Mesenchymal stem cell (in vitro differentiated cells and primary cell): ENCODE measurements at regions not wholly inside any gene's neighbourhood (a gene's known extent, or its start where the extent isn't known, plus 50 kb on each side); places are given as distances from the start of the nearest gene placed in this dataset.

Experiments used
- DNase-seq: peaks from one replicate; pipeline ENCODE4 v3.0.0-alpha.2; 2013
- H2AFZ ChIP-seq: one replicate; pipeline ENCODE4 v1.6.1; 2013; ENCODE audit warnings: low read depth, mild to moderate bottlenecking, control low read depth, inconsistent platforms, low read length, moderate library complexity
- H2AK5ac ChIP-seq: 2 replicates; pipeline ENCODE4 v1.6.1; 2013; ENCODE audit warnings: low read length, moderate library complexity, mild to moderate bottlenecking, inconsistent platforms; ENCODE audit not compliant: severe bottlenecking
- H2BK120ac ChIP-seq: one replicate; pipeline ENCODE4 v1.6.1; 2013; ENCODE audit warnings: low read depth, mild to moderate bottlenecking, inconsistent platforms, low read length, moderate library complexity
- H2BK12ac ChIP-seq, 2 experiments: one replicate each; pipeline ENCODE4 v1.6.1; 2013; ENCODE audit warnings: inconsistent platforms in 2 of 2, low read length in 2 of 2, mild to moderate bottlenecking in 2 of 2, moderate library complexity in 2 of 2, control low read depth in 1 of 2
- H2BK15ac ChIP-seq: one replicate; pipeline ENCODE4 v1.6.1; 2013; ENCODE audit warnings: mild to moderate bottlenecking, low read depth, inconsistent platforms; ENCODE audit not compliant: poor library complexity, severe bottlenecking
- H2BK5ac ChIP-seq: 2 replicates; pipeline ENCODE4 v1.6.1; 2013; ENCODE audit warnings: low read depth, mild to moderate bottlenecking, low read length, control low read depth, inconsistent platforms; ENCODE audit not compliant: poor library complexity, severe bottlenecking
- H3K14ac ChIP-seq, 2 experiments: one replicate each; pipeline ENCODE4 v1.6.1; 2013; ENCODE audit warnings: inconsistent platforms in 2 of 2, low read length in 2 of 2, control low read depth in 1 of 2, mild to moderate bottlenecking in 1 of 2, moderate library complexity in 1 of 2
- H3K18ac ChIP-seq, 2 experiments: one replicate each; pipeline ENCODE4 v1.6.1; 2013; ENCODE audit warnings: inconsistent platforms in 2 of 2, low read length in 2 of 2, control low read depth in 1 of 2, low read depth in 1 of 2, mild to moderate bottlenecking in 1 of 2
- H3K23ac ChIP-seq, 2 experiments: one replicate each; pipeline ENCODE4 v1.6.1; 2013; ENCODE audit warnings: inconsistent platforms in 2 of 2, low read length in 2 of 2, mild to moderate bottlenecking in 2 of 2, moderate library complexity in 2 of 2, control low read depth in 1 of 2
- H3K27ac ChIP-seq: 2 replicates; pipeline ENCODE4 v1.5.1; 2013; ENCODE audit warnings: mild to moderate bottlenecking, moderate library complexity, low read length, control low read depth, inconsistent platforms; ENCODE audit not compliant: poor library complexity, severe bottlenecking
- H3K27me3 ChIP-seq, 2 experiments: 2 replicates each; pipeline versions ENCODE4 v1.6.1 to v1.7.0; 2013; ENCODE audit warnings: low read length in 2 of 2, mild to moderate bottlenecking in 2 of 2, moderate library complexity in 2 of 2, control low read depth in 1 of 2, inconsistent platforms in 1 of 2; ENCODE audit not compliant: control insufficient read depth in 1 of 2, insufficient read depth in 1 of 2
- H3K36me3 ChIP-seq, 2 experiments: 2 replicates each; pipeline versions ENCODE4 v1.6.1 to v1.7.0; 2013; ENCODE audit warnings: low read length in 2 of 2, control low read depth in 1 of 2, inconsistent platforms in 1 of 2, low read depth in 1 of 2, mild to moderate bottlenecking in 1 of 2; ENCODE audit not compliant: insufficient read depth in 2 of 2, control insufficient read depth in 1 of 2
- H3K4ac ChIP-seq, 2 experiments: one replicate each; pipeline ENCODE4 v1.6.1; 2013; ENCODE audit warnings: inconsistent platforms in 2 of 2, low read length in 2 of 2, mild to moderate bottlenecking in 2 of 2, moderate library complexity in 2 of 2, control low read depth in 1 of 2, low read depth in 1 of 2
- H3K4me1 ChIP-seq: 2 replicates; pipeline ENCODE4 v1.6.1; 2013; ENCODE audit warnings: low read depth, low read length, control low read depth; ENCODE audit not compliant: control insufficient read depth, insufficient read depth
- H3K4me2 ChIP-seq: 2 replicates; pipeline ENCODE4 v1.6.1; 2013; ENCODE audit warnings: low read length, mild to moderate bottlenecking, inconsistent platforms; ENCODE audit not compliant: poor library complexity, severe bottlenecking
- H3K4me3 ChIP-seq, 2 experiments: 2 replicates each; pipeline versions ENCODE4 v1.5.1 to v1.7.0; 2013; ENCODE audit warnings: low read length in 2 of 2, mild to moderate bottlenecking in 2 of 2, control low read depth in 1 of 2, low read depth in 1 of 2; ENCODE audit not compliant: insufficient read depth in 1 of 2
- H3K79me1 ChIP-seq: replicated peaks from 2 replicates; pipeline ENCODE4 v1.6.1; 2013; ENCODE audit warnings: mild to moderate bottlenecking, control low read depth, low read length, inconsistent platforms; ENCODE audit not compliant: poor library complexity, severe bottlenecking
- H3K9ac ChIP-seq: 2 replicates; pipeline ENCODE4 v1.7.0; 2013; ENCODE audit warnings: mild to moderate bottlenecking, low read length, moderate library complexity
- H3K9me3 ChIP-seq: 2 replicates; pipeline ENCODE4 v1.7.0; 2013; ENCODE audit warnings: mild to moderate bottlenecking, low read length; ENCODE audit not compliant: control insufficient read depth
- H4K8ac ChIP-seq: one replicate; pipeline ENCODE4 v1.6.1; 2013; ENCODE audit warnings: inconsistent platforms, mild to moderate bottlenecking, low read length, moderate library complexity
- H4K91ac ChIP-seq: one replicate; pipeline ENCODE4 v1.6.1; 2013; ENCODE audit warnings: mild to moderate bottlenecking, low read length, inconsistent platforms
- WGBS: methylation state at CpG from one replicate; pipeline ENCODE4 v1.1.7; 2013; ENCODE audit warnings: mixed read lengths; 5-methylcytosine and 5-hydroxymethylcytosine counted together

- Histone ChIP-seq H3K27ac (peak overlapping the region; percentile 59), H2AK5ac (peak overlapping the region; percentile 1), H4K91ac (no peak overlapping the region), H3K4me3 (peak overlapping the region in 1 of 2 experiments; percentile 47), H4K8ac (no peak overlapping the region), H2AFZ (no peak overlapping the region), H3K14ac (no peak overlapping the region), H2BK15ac (no peak overlapping the region), H3K79me1 (peaks cover 5% of the 10 kb centered on the region), H2BK120ac (no peak overlapping the region), H2BK12ac (no peak overlapping the region), H3K18ac (peak overlapping the region in 1 of 2 experiments; percentile 4), H3K27me3 (no peaks in the 10 kb centered on the region), H3K9me3 (no peaks in the 10 kb centered on the region), H3K4me2 (peak overlapping the region; percentile 2), H3K36me3 (no peaks in the 10 kb centered on the region), H3K23ac (no peak overlapping the region), H3K9ac (peak overlapping the region; percentile 71), H2BK5ac (no peak overlapping the region), H3K4me1 (no peaks in the 10 kb centered on the region), H3K4ac (no peak overlapping the region)
- DNase-seq, result peak; percentile 68
- 54% methylated on average over 7 of the region's 7 CpGs for WGBS
Measured at GRCh38 chr21:16211339-16212303, 481.8 kb downstream of the USP25 start.

- Histone ChIP-seq H2AK5ac (no peak overlapping the region), H3K14ac (no peak overlapping the region), H3K27me3 (no peaks in the 10 kb centered on the region), H2BK120ac (no peak overlapping the region), H2BK12ac (no peak overlapping the region), H3K36me3 (no peaks in the 10 kb centered on the region), H3K4me2 (no peak overlapping the region), H3K27ac (no peak overlapping the region), H3K79me1 (peaks cover 5% of the 10 kb centered on the region), H3K18ac (no peak overlapping the region), H4K91ac (no peak overlapping the region), H3K9me3 (no peaks in the 10 kb centered on the region), H3K4me3 (no peak overlapping the region), H3K9ac (no peak overlapping the region), H2BK5ac (no peak overlapping the region), H2BK15ac (no peak overlapping the region), H3K23ac (no peak overlapping the region), H3K4me1 (no peaks in the 10 kb centered on the region), H2AFZ (no peak overlapping the region), H3K4ac (no peak overlapping the region), H4K8ac (no peak overlapping the region)
- DNase-seq, result no peak
- 93% methylated on average over 3 of the region's 3 CpGs for WGBS
Measured at GRCh38 chr21:16213518-16213917, 483.7 kb downstream of the USP25 start.

GRCh38 chr21:16215193-16215592 lies 485.4 kb downstream of the USP25 start:
- Histone ChIP-seq H3K27me3 (no peaks in the 10 kb centered on the region), H3K4me2 (no peak overlapping the region), H3K4ac (no peak overlapping the region), H3K23ac (no peak overlapping the region), H2BK15ac (no peak overlapping the region), H3K4me1 (no peaks in the 10 kb centered on the region), H3K9ac (no peak overlapping the region), H2BK12ac (no peak overlapping the region), H4K91ac (no peak overlapping the region), H4K8ac (no peak overlapping the region), H2AK5ac (no peak overlapping the region), H3K9me3 (no peaks in the 10 kb centered on the region), H3K18ac (no peak overlapping the region), H2AFZ (no peak overlapping the region), H3K4me3 (no peak overlapping the region), H3K14ac (no peak overlapping the region), H3K79me1 (peaks cover 7% of the 10 kb centered on the region), H3K27ac (no peak overlapping the region), H2BK5ac (no peak overlapping the region), H2BK120ac (no peak overlapping the region), H3K36me3 (no peaks in the 10 kb centered on the region)
- no CpG with 5 or more reads among the region's 2 CpGs for WGBS
- DNase-seq, result no peak

GRCh38 chr21:16215663-16216183 lies 485.9 kb downstream of the USP25 start:
- Histone ChIP-seq H3K9ac (no peak overlapping the region), H3K18ac (no peak overlapping the region), H3K4ac (no peak overlapping the region), H4K8ac (no peak overlapping the region), H2BK15ac (no peak overlapping the region), H3K27ac (no peak overlapping the region), H3K36me3 (no peaks in the 10 kb centered on the region), H3K27me3 (no peaks in the 10 kb centered on the region), H3K9me3 (no peaks in the 10 kb centered on the region), H2BK120ac (no peak overlapping the region), H3K23ac (no peak overlapping the region), H3K4me2 (no peak overlapping the region), H2AFZ (no peak overlapping the region), H2BK5ac (no peak overlapping the region), H4K91ac (no peak overlapping the region), H3K14ac (no peak overlapping the region), H3K79me1 (peaks cover 10% of the 10 kb centered on the region), H2BK12ac (no peak overlapping the region), H3K4me1 (no peaks in the 10 kb centered on the region), H2AK5ac (no peak overlapping the region), H3K4me3 (no peak overlapping the region)
- no peak for DNase-seq
- no CpG with 5 or more reads among the region's 2 CpGs for WGBS
